Loucy (cell line): ENCODE measurements at regions not wholly inside any gene's neighbourhood (a gene's known extent, or its start where the extent isn't known, plus 50 kb on each side); places are given as distances from the start of the nearest gene placed in this dataset.

ENCODE experiments used
- H2AFZ ChIP-seq: fragments of 200-600 bp; sonication (generic); 2 replicates; pipeline ENCODE4 v1.6.0; 2016; ENCODE audit warnings: antibody characterized with exemption, mild to moderate bottlenecking, low read length, moderate library complexity
- H3F3A ChIP-seq: fragments of 200-600 bp; 2 replicates; pipeline ENCODE4 v1.6.0; 2016; ENCODE audit warnings: antibody characterized with exemption, low read depth, mild to moderate bottlenecking
- H3K27me3 ChIP-seq: fragments of 200-600 bp; sonication (generic); 2 replicates; pipeline ENCODE4 v1.6.1; 2014; ENCODE audit warnings: low read length, mild to moderate bottlenecking; ENCODE audit not compliant: insufficient read depth, poor library complexity, severe bottlenecking
- H3K36me3 ChIP-seq: fragments of 200-600 bp; sonication (generic); 2 replicates; pipeline ENCODE4 v1.6.1; 2016; ENCODE audit warnings: low read length; ENCODE audit not compliant: insufficient read depth
- H3K4me1 ChIP-seq: fragments of 200-600 bp; sonication (generic); 2 replicates; pipeline ENCODE4 v1.5.1; 2014; ENCODE audit warnings: low read length, mild to moderate bottlenecking; ENCODE audit not compliant: insufficient read depth, poor library complexity, severe bottlenecking
- H3K4me2 ChIP-seq: fragments of 200-600 bp; sonication (generic); 2 replicates; pipeline ENCODE4 v1.6.0; 2014; ENCODE audit warnings: antibody characterized with exemption, low read length, low read depth, mild to moderate bottlenecking; ENCODE audit not compliant: poor library complexity, severe bottlenecking
- H3K4me3 ChIP-seq: fragments of 200-600 bp; sonication (generic); 2 replicates; pipeline ENCODE4 v1.5.1; 2014; ENCODE audit warnings: low read length, mild to moderate bottlenecking, mixed read lengths; ENCODE audit not compliant: poor library complexity, severe bottlenecking
- H3K79me2 ChIP-seq: fragments of 200-600 bp; sonication (generic); 2 replicates; pipeline ENCODE4 v1.6.1; 2014; ENCODE audit warnings: low read length; ENCODE audit not compliant: insufficient read depth
- H3K9ac ChIP-seq: fragments of 200-600 bp; sonication (generic); 2 replicates; pipeline ENCODE4 v1.6.0; 2014; ENCODE audit warnings: mild to moderate bottlenecking, low read depth, low read length, moderate library complexity; ENCODE audit not compliant: poor library complexity, severe bottlenecking
- H3K9me2 ChIP-seq: fragments of 200-600 bp; sonication (generic); replicated peaks from 2 replicates; pipeline ENCODE4 v1.6.1; 2016; ENCODE audit warnings: low read depth, low read length, mixed read lengths
- H3K9me3 ChIP-seq: fragments of 200-600 bp; sonication (generic); 2 replicates; pipeline ENCODE4 v1.6.1; 2014; ENCODE audit warnings: mild to moderate bottlenecking, antibody characterized with exemption, low read length, low read depth; ENCODE audit not compliant: insufficient read depth
- H4K20me1 ChIP-seq: fragments of 200-600 bp; sonication (generic); 2 replicates; pipeline ENCODE4 v1.6.0; 2014; ENCODE audit warnings: antibody characterized with exemption, low read length, mild to moderate bottlenecking; ENCODE audit not compliant: insufficient read depth, poor library complexity, severe bottlenecking
- CTCF ChIP-seq: fragments of 200-600 bp; sonication (generic); conservative IDR thresholded peaks from 2 replicates; pipeline ENCODE4 v1.5.1; 2014; ENCODE audit warnings: mild to moderate bottlenecking, antibody characterized with exemption, low read length
- EZH2phosphoT487 ChIP-seq: fragments of 200-600 bp; IDR thresholded peaks from 2 replicates; pipeline ENCODE4 v1.6.1; 2018; ENCODE audit warnings: antibody characterized with exemption, mild to moderate bottlenecking, moderate library complexity, borderline replicate concordance

- no peaks in the 10 kb centered on the region for H4K20me1 ChIP-seq
- H3K4me2 ChIP-seq = no peak overlapping the region
- H3K9me2 ChIP-seq = no peaks in the 10 kb centered on the region
- H3K4me1 ChIP-seq = no peaks in the 10 kb centered on the region
- TF ChIP-seq EZH2phosphoT487 = no peak
- TF ChIP-seq CTCF = no peak
- no peak overlapping the region for H3K4me3 ChIP-seq
- no peaks in the 10 kb centered on the region for H3K79me2 ChIP-seq
- no peaks in the 10 kb centered on the region for H3K36me3 ChIP-seq
- H3K27me3 ChIP-seq = no peaks in the 10 kb centered on the region
- no peak overlapping the region for H2AFZ ChIP-seq
- H3K9ac ChIP-seq = no peak overlapping the region
- H3K9me3 ChIP-seq = no peaks in the 10 kb centered on the region
- no peaks in the 10 kb centered on the region for H3F3A ChIP-seq
These were observed 61.8 kb upstream of the DNAH14 start for GRCh38 chr1:224867715-224868114.

- no peaks in the 10 kb centered on the region for H3K9me3 ChIP-seq
- TF ChIP-seq CTCF (no peak), EZH2phosphoT487 (no peak)
- no peak overlapping the region for H2AFZ ChIP-seq
- no peaks in the 10 kb centered on the region for H3K79me2 ChIP-seq
- no peak overlapping the region for H3K9ac ChIP-seq
- H3K36me3 ChIP-seq = no peaks in the 10 kb centered on the region
- H3K27me3 ChIP-seq = no peaks in the 10 kb centered on the region
- H3F3A ChIP-seq = no peaks in the 10 kb centered on the region
- H3K4me2 ChIP-seq = no peak overlapping the region
- H3K9me2 ChIP-seq = no peaks in the 10 kb centered on the region
- H3K4me1 ChIP-seq = no peaks in the 10 kb centered on the region
- no peak overlapping the region for H3K4me3 ChIP-seq
- H4K20me1 ChIP-seq = no peaks in the 10 kb centered on the region
These were observed 56.5 kb upstream of the DNAH14 start for GRCh38 chr1:224872832-224873433.

GRCh38 chr1:224873434-224874369 lies 55.8 kb upstream of the DNAH14 start:
- Histone ChIP-seq H3K36me3 (no peaks in the 10 kb centered on the region), H3K4me2 (no peak overlapping the region), H3K27me3 (no peaks in the 10 kb centered on the region), H3K4me1 (no peaks in the 10 kb centered on the region), H3F3A (no peaks in the 10 kb centered on the region), H3K79me2 (no peaks in the 10 kb centered on the region), H4K20me1 (no peaks in the 10 kb centered on the region), H3K9me3 (no peaks in the 10 kb centered on the region), H3K9ac (no peak overlapping the region), H3K4me3 (no peak overlapping the region), H3K9me2 (no peaks in the 10 kb centered on the region), H2AFZ (no peak overlapping the region)
- TF ChIP-seq EZH2phosphoT487 (no peak), CTCF (no peak)
